ENCODE measurements at regions not wholly inside any gene's neighbourhood (a gene's known extent, or its start where the extent isn't known, plus 50 kb on each side); places are given as distances from the start of the nearest gene placed in this dataset.

GRCh38 chr2:142754182-142754581 lies 123.3 kb upstream of the KYNU start:
- DNase-seq (ENCODE audit: low read depth in 1 of 2, low spot score in 1 of 2), result no peak
- TF ChIP-seq SPI1 (IDR thresholded peaks at IDR 0.05; ENCODE audit: borderline replicate concordance, low read depth) (no peak), CTCF (IDR thresholded peaks at IDR 0.05; ENCODE audit: insufficient read depth, low read length) (no peak), POLR2AphosphoS5 (IDR thresholded peaks at IDR 0.05; ENCODE audit: low read depth) (no peak), REST (IDR thresholded peaks at IDR 0.05; ENCODE audit: insufficient replicate concordance, low read depth) (no peak), GABPA (IDR thresholded peaks at IDR 0.05; ENCODE audit: low read depth) (no peak)

GRCh38 chr2:142750858-142751257 lies 126.6 kb upstream of the KYNU start:
- Histone ChIP-seq H3K4me3 (replicated peaks; ENCODE audit: insufficient read depth, low read length) (no peak overlapping the region), H3K27ac (replicated peaks) (no peak overlapping the region), H3K27me3 (ENCODE audit: insufficient read depth, poor library complexity, severe bottlenecking) (no peaks in the 10 kb centered on the region)
- no peak for TF ChIP-seq GABPA (IDR thresholded peaks at IDR 0.05; ENCODE audit: low read depth)
- no peak for DNase-seq (ENCODE audit: low read depth in 1 of 2, low spot score in 1 of 2)

More at GRCh38 chr2:142754182-142754581, 123.3 kb upstream of the KYNU start:
- Histone ChIP-seq H3K27me3 (ENCODE audit: insufficient read depth, poor library complexity, severe bottlenecking) (no peaks in the 10 kb centered on the region), H3K27ac (replicated peaks) (no peak overlapping the region), H3K4me3 (replicated peaks; ENCODE audit: insufficient read depth, low read length) (no peak overlapping the region)

GRCh38 chr2:142748559-142749099 lies 128.8 kb upstream of the KYNU start:
- no peak for DNase-seq (ENCODE audit: low read depth in 1 of 2, low spot score in 1 of 2)
- no peak overlapping the region for H3K4me3 ChIP-seq (replicated peaks; ENCODE audit: insufficient read depth, low read length)
- no peaks in the 10 kb centered on the region for H3K27me3 ChIP-seq (ENCODE audit: insufficient read depth, poor library complexity, severe bottlenecking)
- H3K27ac ChIP-seq (replicated peaks), result no peak overlapping the region
- TF ChIP-seq CTCF (IDR thresholded peaks at IDR 0.05; ENCODE audit: insufficient read depth, low read length), result no peak
- TF ChIP-seq POLR2AphosphoS5 (IDR thresholded peaks at IDR 0.05; ENCODE audit: low read depth), result no peak
- TF ChIP-seq GABPA (IDR thresholded peaks at IDR 0.05; ENCODE audit: low read depth), result no peak
- no peak for TF ChIP-seq REST (IDR thresholded peaks at IDR 0.05; ENCODE audit: insufficient replicate concordance, low read depth)
- no peak for TF ChIP-seq SPI1 (IDR thresholded peaks at IDR 0.05; ENCODE audit: borderline replicate concordance, low read depth)

GRCh38 chr2:142745691-142746090 lies 131.8 kb upstream of the KYNU start:
- Histone ChIP-seq H3K27me3 (ENCODE audit: insufficient read depth, poor library complexity, severe bottlenecking) (no peaks in the 10 kb centered on the region), H3K27ac (replicated peaks) (no peak overlapping the region), H3K4me3 (replicated peaks; ENCODE audit: insufficient read depth, low read length) (no peak overlapping the region)
- DNase-seq (ENCODE audit: low read depth in 1 of 2, low spot score in 1 of 2), result no peak
- TF ChIP-seq REST (IDR thresholded peaks at IDR 0.05; ENCODE audit: insufficient replicate concordance, low read depth) (no peak), POLR2AphosphoS5 (IDR thresholded peaks at IDR 0.05; ENCODE audit: low read depth) (no peak), GABPA (IDR thresholded peaks at IDR 0.05; ENCODE audit: low read depth) (no peak), SPI1 (IDR thresholded peaks at IDR 0.05; ENCODE audit: borderline replicate concordance, low read depth) (no peak), CTCF (IDR thresholded peaks at IDR 0.05; ENCODE audit: insufficient read depth, low read length) (no peak)

Measured in HL-60 (cell line).